H54 (cell line): ENCODE measurements at regions not wholly inside any gene's neighbourhood (a gene's known extent, or its start where the extent isn't known, plus 50 kb on each side); places are given as distances from the start of the nearest gene placed in this dataset.
"Not testable (repeated sequence)": the region's sequence is repeated elsewhere in the genome, so short reads cannot be mapped to it uniquely, and the experiment has no call there.

Source experiments
- DNase-seq: peaks from one replicate; pipeline ENCODE4 v3.0.0; 2011; ENCODE audit warnings: low spot score, mixed read lengths; ENCODE audit not compliant: insufficient read length
- FAIRE-seq: peaks from 3 replicates; lab custom pipeline; 2011; peaks lifted over from hg19 to GRCh38; lab: Jason Lieb, UNC
- POLR2A ChIP-seq: IDR thresholded peaks from 2 replicates; pipeline ENCODE4 v1.6.1; 2011; ENCODE audit warnings: low read depth, mild to moderate bottlenecking, low read length

DNA sequence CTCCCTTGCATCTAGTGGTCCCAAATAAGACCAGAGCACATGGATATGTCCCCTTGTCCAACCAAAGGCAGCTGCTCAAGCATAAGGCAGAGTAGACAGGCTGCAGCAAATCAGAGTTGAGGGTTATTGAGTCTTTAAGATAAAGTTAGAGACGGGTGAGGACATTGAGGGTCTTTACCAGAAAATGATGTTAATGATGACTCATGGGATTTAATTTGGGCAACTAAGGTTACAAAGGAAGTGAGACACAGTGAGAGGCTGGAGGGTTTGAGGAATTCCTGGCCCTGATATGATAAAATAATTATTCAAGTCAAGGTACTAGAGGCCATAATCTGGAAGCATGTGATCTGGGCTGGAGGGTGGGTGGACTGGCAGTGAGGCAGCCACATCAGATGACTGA lies 133.6 kb downstream of the ALDH8A1 start:
- DNase-seq: no peak
- TF ChIP-seq POLR2A: no peak
- no peak for FAIRE-seq

DNA sequence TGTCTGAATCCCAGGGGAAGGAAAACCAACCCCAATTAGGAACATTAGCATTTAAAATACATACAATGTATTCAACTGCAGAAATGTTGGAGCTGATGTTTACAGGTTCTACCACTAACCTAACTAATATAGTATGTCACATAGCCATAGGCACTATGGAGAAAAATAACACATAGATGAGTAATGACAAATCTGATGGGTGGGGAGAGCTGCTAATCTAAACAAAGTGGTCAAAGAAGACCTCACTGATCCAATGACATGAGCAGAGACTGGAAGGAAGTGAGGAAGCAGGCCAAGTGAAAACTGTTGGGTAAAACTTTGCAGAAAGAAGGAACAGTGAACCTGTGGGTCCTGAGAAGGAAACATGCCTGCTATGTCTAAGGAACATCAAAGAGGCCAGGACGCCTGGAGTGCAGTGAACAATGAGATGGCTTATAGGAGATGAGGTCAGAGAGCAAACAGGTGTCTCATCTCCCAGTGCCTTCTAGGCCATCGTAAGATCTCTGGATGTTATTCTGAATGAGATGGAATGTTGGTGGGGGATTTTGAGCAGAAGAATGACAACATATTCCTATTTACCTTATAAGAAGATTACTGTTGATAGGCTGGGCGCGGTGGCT lies 135.7 kb downstream of the ALDH8A1 start:
- no peak for TF ChIP-seq POLR2A
- FAIRE-seq (no peak), DNase-seq (no peak)

DNA sequence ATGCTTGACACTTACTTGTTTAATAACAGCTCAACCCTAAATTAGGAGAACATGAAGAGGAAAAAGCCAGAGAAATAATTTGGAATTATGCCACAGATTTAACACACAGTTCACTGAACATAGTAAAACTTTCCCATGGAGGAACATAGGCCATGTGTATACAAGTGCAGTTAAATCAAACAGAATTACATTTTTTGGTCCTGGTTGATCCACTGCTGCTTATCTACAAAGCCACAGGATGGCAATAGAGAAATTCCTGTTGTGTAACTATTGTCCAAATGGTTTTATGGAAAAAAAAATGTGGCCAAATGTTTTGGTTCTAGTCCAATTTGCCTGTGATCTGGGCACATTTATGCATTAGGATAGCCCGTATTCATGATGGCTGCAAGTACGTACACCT lies 136.8 kb downstream of the ALDH8A1 start:
- no peak for DNase-seq
- no peak for FAIRE-seq
- TF ChIP-seq POLR2A: no peak

DNA sequence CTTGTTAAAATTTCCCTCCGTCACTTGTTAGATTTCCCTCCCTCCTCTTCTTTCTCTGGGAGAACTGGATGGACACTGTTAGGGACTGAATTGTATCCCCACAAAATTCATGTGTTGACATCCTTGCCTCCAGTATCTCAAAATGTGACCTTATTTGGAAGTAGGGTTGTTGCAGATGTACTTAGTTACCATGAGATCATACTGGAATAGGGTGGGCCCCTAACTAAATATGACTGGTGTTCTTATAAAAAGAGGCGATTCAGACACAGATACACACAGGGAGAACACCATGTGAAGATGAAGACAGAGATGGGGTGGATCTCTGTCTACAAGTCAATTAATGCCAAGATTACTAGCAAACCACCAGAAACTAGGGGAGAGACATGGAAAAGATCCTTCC lies 139.5 kb downstream of the ALDH8A1 start:
- no peak for FAIRE-seq
- no peak for TF ChIP-seq POLR2A
- no peak for DNase-seq

DNA sequence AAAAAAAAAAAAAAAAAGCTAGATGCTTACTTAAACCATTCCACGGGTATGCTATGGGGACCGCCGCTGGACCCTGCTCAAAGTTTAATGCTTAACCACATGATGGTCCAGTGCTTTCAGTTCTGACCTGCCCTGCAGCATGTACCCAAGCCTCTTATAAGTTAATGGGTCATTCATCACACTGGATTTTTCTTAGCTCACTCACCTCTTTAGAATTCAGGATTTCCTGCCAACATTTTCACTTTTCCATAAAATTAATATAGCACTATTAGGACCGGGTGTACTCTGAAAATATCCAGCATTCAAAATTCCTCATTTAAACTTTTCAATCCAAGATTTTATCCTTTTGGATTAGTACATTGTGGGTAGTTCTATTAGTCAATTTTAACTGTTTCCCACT lies 140.8 kb downstream of the ALDH8A1 start:
- no peak for TF ChIP-seq POLR2A
- no peak for FAIRE-seq
- DNase-seq: no peak

DNA sequence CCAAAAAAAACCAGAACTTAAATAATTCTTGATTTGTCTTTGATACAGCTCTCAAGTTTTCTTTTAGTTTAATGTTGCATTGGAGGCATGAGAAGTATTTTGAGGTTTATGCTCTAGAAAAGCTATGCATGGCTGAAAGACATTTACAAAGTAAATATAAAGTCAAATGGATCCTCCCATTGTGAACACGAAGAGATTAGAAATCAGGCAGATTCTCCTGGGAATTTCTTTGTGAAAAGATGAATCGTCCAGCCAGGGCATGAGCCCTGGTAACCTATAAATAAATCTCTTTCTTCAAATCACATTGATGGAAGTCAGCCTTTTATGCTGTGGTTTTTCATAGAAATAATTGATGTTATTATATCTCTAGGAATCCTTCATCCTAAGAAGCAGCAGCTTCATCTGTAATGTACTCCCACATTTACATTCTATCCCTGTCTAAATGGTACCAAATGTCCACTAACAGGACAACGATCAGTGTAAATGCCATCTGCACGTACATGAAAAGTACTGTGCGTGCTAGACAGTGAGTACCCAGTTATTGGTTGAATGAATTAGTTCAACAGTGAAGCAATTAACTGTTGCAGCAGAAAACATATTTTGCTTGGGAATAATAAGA lies 143.6 kb downstream of the ALDH8A1 start:
- DNase-seq (no peak), FAIRE-seq (no peak)
- no peak for TF ChIP-seq POLR2A

DNA sequence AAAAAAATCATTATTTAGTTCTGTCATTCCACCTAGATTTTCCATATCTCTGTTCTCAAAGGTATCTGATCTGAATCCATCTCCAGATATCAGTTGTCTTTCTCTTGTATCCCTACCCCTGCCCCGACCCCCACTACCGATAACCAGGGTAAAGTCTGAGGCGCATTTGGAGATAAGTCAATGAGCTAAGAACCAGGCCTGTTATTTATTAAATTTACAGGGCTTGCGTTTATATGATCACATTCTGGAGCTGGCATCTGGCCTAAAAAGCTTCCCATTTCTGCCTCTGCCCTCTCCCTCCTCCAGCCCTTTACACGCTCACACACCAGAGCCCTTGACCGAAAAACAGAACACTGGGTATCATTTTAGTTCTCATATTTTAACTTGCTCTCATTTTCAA lies 144.7 kb downstream of the ALDH8A1 start:
- DNase-seq: no peak
- no peak for FAIRE-seq
- no peak for TF ChIP-seq POLR2A

DNA sequence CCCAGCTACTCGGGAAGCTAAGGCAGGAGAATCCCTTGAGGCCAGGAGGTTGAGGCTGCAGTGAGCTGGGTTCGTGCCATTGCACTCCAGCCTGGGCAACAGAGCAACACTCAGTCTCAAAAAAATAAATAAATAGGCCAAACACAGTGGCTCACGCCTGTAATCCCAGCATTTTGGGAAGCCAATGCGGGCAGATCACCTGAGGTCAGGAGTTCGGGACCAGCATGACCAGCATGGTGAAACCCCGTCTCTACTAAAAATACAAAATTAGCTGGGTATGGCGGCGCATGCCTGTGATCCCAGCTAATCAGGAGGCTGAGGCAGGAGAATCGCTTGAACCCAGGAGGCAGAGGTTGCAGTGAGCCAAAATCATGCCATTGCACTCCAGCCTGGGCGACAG lies 145.6 kb downstream of the ALDH8A1 start:
- not testable (repeated sequence) for DNase-seq, FAIRE-seq

DNA sequence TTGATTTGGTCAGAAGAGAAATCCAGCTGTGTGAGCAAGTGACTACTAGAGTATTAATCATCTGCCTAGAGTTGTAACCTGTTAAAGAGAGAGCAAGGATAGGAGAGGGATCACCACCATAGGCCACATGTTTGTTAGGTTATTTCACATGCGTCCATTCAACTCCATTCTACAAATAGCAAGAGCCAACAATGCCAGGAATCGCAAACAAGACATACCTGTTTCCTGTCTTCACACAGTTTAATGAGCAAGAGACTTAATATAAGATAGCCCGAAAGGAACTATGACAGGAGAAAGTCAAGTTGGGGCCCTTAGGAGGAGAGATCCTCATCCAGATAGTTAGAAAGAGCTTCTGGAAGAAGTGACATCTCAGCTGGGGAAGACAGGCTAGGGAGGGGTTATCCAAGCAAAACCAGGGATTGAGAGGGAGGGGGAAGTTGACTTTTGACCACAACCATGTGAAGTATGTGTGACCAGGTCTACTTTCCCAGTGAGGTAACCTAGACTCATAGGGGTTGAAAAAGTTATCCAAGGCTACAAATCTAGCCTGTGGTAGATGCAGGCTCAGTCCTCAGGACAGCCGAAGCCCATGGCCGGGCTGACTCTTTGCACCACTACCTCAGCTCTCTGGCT lies 147.4 kb downstream of the ALDH8A1 start:
- no peak for TF ChIP-seq POLR2A
- DNase-seq (no peak), FAIRE-seq (no peak)

DNA sequence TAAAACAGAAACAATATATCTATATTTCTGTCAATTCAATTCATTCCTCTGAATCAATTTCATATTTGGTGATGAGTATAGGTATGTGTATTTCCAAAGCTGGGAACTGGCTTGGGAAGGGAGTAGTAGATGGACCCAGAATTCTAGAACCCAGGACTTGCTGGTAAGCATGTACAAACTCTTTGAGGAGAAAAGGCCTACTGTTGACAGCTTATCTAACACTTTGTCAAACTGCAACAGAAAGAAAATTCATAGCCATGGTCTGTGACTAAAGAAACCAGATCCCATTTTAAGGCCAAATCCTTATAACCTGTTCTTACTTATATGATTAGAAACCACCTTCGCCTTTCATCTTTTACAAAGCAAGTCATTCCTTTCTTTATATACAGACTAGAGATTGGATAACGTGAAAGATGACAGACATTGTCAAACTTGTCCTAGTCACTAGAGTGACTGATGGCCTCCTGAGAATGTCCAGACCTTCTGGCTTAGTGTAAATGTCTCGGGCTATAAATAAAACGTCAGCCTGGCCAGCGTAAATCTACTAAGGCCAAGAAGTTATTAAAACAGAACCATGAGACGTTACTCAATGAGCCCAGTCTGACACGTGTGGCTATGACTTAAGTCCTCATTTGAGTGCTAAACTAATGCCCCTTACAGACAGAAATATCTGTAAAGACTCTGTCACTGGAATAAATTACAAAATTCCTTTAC lies 152.3 kb downstream of the ALDH8A1 start:
- TF ChIP-seq POLR2A: no peak
- no peak for FAIRE-seq
- no peak for DNase-seq

DNA sequence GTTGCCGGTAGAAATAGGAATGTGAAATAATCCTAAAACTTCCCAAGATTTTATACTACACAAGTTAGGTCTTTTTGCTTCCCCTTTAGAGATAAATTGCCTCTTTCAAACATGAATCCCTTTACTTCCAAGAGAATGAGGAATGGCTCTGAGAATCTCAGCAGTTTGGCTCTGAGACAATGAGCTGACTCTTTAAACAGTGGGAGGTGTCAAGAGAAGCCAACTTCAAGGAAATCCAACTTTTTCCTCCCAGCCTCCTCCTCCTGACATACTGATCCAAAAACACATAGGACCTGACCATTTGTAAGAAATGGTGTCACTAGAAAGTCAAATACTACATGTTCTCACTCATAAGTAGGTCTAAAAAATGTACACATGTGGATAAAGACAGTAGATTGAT lies 154.2 kb downstream of the ALDH8A1 start:
- DNase-seq (no peak), FAIRE-seq (no peak)
- no peak for TF ChIP-seq POLR2A

DNA sequence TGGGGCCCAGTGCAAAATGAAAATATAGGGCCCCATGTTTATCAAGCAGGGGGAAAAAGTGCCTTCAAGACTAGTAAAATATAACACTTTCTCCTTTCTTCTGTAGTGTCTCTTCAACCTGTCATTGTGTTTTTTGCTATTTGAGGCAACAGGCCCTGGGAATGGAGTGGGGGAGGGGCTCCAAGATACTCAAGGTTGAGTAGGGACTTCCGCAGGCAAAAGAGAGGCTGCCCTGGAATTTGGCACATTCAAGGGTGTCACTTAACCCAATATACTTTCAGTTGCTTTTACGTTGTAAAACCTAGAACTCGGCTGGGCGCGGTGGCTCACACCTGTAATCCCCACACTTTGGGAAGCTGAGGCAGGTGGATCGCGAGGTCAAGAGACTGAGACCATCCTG lies 154.9 kb downstream of the ALDH8A1 start:
- FAIRE-seq: no peak
- no peak for DNase-seq
- no peak for TF ChIP-seq POLR2A

DNA sequence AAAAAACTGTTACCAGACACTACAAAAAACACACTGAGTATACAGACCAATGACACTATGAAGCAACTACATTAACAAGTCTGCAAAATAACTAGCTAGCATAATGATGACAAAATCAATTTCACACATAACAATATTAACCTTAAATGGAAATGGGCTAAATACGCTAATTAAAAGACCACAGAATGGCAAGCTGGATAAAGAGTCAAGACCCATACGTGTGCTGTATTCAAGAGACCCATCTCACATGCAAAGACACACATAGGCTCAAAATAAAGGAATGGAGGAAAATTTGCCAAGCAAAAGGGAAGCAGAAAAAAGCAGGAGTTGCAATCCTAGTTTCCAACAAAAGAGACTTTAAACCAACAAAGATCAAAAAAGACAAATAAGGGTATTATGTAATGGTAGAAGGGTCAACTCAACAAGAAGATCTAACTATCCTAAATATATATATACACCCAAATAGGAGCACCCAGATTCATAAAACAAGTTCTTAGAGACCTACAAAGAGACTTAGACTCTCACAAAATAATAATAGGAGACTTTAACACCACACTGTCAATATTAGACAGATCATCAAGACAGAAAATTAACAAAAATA lies 158.6 kb downstream of the ALDH8A1 start:
- DNase-seq, FAIRE-seq: not testable (repeated sequence)

DNA sequence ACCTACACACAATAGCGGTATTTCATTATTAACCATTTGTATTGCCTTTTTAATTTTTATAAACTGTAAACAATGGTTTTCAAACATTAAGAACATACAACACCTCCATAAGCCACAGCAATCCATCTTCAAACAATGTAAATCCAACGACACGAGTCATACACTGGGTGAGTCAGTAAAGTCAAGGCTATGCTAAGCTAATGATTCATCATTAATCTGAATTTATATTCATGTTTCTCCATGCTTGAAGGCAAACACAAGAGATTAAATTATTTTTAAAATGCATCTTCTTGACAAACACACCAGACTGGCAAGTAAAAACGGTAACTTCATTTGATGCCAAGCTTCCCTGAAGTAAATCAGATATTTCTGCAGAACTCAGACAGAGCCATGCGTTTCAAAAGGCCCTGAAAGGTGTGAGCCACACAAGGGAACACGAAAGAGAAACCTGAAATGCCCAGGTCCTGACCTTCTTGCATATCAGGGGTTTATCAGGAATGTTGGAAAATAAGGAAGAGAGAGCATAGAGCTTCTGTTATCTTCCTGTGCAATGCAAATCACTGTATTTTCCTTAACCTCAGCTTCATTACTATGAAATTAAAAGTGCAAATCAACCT lies 162.5 kb downstream of the ALDH8A1 start:
- no peak for TF ChIP-seq POLR2A
- FAIRE-seq (peak; percentile 36), DNase-seq (no peak)
